Adrenal gland (tissue), 9 donors: ENCODE measurements at regions not wholly inside any gene's neighbourhood (a gene's known extent, or its start where the extent isn't known, plus 50 kb on each side); places are given as distances from the start of the nearest gene placed in this dataset.

ENCODE experiments used
- DNase-seq, 7 donors: peaks; one replicate each; pipeline ENCODE4 v3.0.0-alpha.2; 2019 to 2020
- H3K27ac ChIP-seq, 5 donors: fragments of 200-600 bp; sonication (generic) in 4 of 5; 1 replicate in 3 of 5; 2 replicates in 2 of 5; pipeline versions ENCODE4 v1.5.1 to v1.8.0; 2016 to 2020; ENCODE audit warnings: mild to moderate bottlenecking in 1 of 5
- H3K27me3 ChIP-seq: fragments of 200-600 bp; 2 replicates; pipeline ENCODE4 v1.8.0; 2021
- H3K36me3 ChIP-seq, 2 donors: fragments of 200-600 bp; replicated peaks in 1 of 2; 1 replicate in 1 of 2; 2 replicates in 1 of 2; pipeline versions ENCODE4 v1.5.1 to v1.8.0; 2018 to 2022
- H3K4me1 ChIP-seq, 2 donors: fragments of 200-600 bp; replicated peaks in 1 of 2; 1 replicate in 1 of 2; 2 replicates in 1 of 2; pipeline versions ENCODE4 v1.5.1 to v1.8.0; 2018 to 2021
- H3K4me3 ChIP-seq, 4 donors: fragments of 200-600 bp; sonication (generic) in 3 of 4; one replicate each; pipeline ENCODE4 v1.5.1; 2016 to 2018
- H3K9me3 ChIP-seq, 3 donors: fragments of 200-600 bp; sonication (generic) in 1 of 3; replicated peaks in 1 of 3; 1 replicate in 2 of 3; 2 replicates in 1 of 3; pipeline versions ENCODE4 v1.5.1 to v1.8.0; 2016 to 2021
- POLR2A ChIP-seq, 2 donors: fragments of 450-650 bp; IDR thresholded peaks; one replicate each; pipeline ENCODE4 v1.6.1; 2017; ENCODE audit warnings: antibody characterized with exemption in 2 of 2, mild to moderate bottlenecking in 2 of 2, moderate library complexity in 1 of 2
- WGBS, 4 donors: extraction: QIAGEN DNeasy Blood & Tissue Kit in 2 of 4; methylation state at CpG; one replicate each; pipeline versions ENCODE4 v1.1.5 to v1.1.7; 2013 to 2017; 5-methylcytosine and 5-hydroxymethylcytosine counted together
- intact Hi-C, 2 donors: fragments of 100-400 bp; cut with DNase I; formaldehyde crosslinking; loops; one replicate each; pipeline versions ENCODE4 v1.14.1 to v1.15.0; 2022 to 2023
- TF ChIP-seq, protein P1 (sequence below), 6 experiments: fragments of 450-650 bp in 4 of 6; fragments of 200-600 bp in 2 of 6; sonication (generic) in 1 of 6; IDR thresholded peaks; 1 replicate in 5 of 6; 2 replicates in 1 of 6; pipeline versions ENCODE4 v1.5.1 to v1.8.0; 2016 to 2021; ENCODE audit warnings: antibody characterized with exemption in 6 of 6, mild to moderate bottlenecking in 2 of 6, moderate library complexity in 1 of 6
- donor health status: healthy with polysubstance abuse.
- donor health status: Bipolar disorder and iron deficiency.
- donor health status: DM: yes; HTN: yes; CAD: no.
- donor health status: DM: no; HTN: no; CAD: no.
- donor health status: DM: no; HTN: no; CAD: no.

- Histone ChIP-seq H3K36me3 (no peaks in the 10 kb centered on the region), H3K27me3 (peaks cover 3% of the 10 kb centered on the region), H3K4me3 (no peak overlapping the region), H3K9me3 (no peaks in the 10 kb centered on the region), H3K4me1 (no peaks in the 10 kb centered on the region), H3K27ac (no peak overlapping the region)
- intact Hi-C loops = no loop called here
- no peak for TF ChIP-seq POLR2A (IDR thresholded peaks at IDR 0.05)
- TF ChIP-seq, protein P1, sequence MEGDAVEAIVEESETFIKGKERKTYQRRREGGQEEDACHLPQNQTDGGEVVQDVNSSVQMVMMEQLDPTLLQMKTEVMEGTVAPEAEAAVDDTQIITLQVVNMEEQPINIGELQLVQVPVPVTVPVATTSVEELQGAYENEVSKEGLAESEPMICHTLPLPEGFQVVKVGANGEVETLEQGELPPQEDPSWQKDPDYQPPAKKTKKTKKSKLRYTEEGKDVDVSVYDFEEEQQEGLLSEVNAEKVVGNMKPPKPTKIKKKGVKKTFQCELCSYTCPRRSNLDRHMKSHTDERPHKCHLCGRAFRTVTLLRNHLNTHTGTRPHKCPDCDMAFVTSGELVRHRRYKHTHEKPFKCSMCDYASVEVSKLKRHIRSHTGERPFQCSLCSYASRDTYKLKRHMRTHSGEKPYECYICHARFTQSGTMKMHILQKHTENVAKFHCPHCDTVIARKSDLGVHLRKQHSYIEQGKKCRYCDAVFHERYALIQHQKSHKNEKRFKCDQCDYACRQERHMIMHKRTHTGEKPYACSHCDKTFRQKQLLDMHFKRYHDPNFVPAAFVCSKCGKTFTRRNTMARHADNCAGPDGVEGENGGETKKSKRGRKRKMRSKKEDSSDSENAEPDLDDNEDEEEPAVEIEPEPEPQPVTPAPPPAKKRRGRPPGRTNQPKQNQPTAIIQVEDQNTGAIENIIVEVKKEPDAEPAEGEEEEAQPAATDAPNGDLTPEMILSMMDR (IDR thresholded peaks at IDR 0.05) = no peak
- WGBS, 4 donors = 84 to 93% (median 90%) methylated on average over 11 of the region's 11 CpGs
- no peak for DNase-seq
These were observed 259.8 kb upstream of the SALL3 start for GRCh38 chr18:78719821-78720220.

DNA sequence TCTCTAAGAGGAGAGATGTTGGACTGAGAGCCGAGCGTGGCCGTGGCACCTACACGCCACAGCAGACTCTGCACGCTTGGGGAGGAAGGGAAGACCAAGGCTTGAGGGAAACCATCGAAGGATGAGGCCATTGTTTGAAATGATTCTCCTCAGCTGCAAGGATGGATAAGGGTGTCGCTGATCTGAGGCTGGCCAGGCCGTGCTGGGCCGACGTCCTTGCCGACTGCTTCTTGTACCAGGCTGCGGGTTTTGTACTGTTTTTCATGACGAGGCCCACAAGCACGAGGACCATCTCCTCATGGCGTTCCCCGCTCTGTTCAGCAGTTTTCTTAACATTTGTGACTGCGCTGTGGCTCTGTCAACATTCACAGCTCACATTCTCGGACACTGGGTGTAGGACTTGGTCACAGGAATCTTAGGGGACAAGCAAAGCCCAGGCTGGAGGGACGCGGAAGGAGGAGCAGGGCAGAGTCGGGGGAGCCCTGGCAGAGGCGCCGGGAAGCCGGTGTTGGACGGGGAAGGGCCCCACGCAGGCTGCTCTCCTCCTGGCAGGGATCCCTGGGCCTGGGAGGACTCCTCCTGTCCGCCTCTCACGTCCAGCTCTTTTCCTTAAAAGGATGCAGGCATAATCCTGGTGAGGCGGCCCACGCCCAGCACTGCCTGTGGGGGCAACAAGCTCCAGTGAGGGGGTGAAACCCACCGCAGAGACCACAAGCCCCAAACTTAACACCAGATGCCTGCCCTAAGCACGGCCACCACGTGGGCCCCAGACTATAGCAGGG is 259.0 kb upstream of the SALL3 start:
- Histone ChIP-seq H3K4me3 (no peak overlapping the region), H3K36me3 (no peaks in the 10 kb centered on the region), H3K27ac (no peak overlapping the region), H3K9me3 (no peaks in the 10 kb centered on the region), H3K27me3 (peaks cover 3% of the 10 kb centered on the region), H3K4me1 (no peaks in the 10 kb centered on the region)
- TF ChIP-seq, protein P1 (IDR thresholded peaks at IDR 0.05) = no peak
- TF ChIP-seq POLR2A (IDR thresholded peaks at IDR 0.05) = no peak
- intact Hi-C loops = no loop called here
- no peak for DNase-seq
- 65 to 72% (median 70%) methylated on average over 20 to 33 of the region's 33 CpGs for WGBS, 4 donors

DNA sequence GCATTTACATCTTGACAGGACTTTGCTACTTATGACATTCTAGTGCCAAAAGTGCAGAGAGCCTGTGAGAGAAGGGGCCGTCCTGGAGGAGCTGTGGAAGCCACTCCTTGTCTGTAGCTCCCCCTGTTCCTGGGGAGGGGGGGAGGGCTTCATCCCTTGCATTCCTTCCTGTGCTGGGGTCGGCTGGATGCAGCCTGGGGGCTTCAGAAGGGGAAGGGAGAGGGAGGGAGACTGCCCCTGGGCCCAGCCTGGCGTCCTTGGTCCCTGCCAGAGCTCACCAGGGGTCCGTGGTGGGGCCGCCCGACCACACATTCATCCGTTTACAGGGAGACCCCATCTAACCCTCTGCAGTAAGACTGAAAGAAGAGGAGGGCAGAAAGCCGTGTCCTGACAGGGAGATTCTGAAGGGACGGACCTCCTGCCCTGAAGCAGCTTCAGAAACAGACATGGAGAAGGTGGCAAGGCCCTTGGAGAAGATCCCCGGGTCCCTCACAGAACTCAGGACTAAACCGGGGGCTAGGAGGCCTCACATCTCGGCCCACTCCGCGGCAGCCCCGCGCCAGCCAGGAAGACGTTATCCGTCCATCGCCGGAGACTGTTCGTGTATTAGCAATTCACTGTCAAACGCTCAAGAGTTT is 258.3 kb upstream of the SALL3 start:
- Histone ChIP-seq H3K4me1 (no peaks in the 10 kb centered on the region), H3K4me3 (no peak overlapping the region), H3K9me3 (no peaks in the 10 kb centered on the region), H3K36me3 (no peaks in the 10 kb centered on the region), H3K27me3 (peaks cover 3% of the 10 kb centered on the region), H3K27ac (no peak overlapping the region)
- DNase-seq = no peak
- WGBS, 4 donors = 20 to 45% (median 26%) methylated on average over 13 to 22 of the region's 22 CpGs
- intact Hi-C loops = no loop called here
- TF ChIP-seq, protein P1 (IDR thresholded peaks at IDR 0.05) = no peak
- no peak for TF ChIP-seq POLR2A (IDR thresholded peaks at IDR 0.05)

GRCh38 chr18:78721981-78722380 is 257.6 kb upstream of the SALL3 start:
- Histone ChIP-seq H3K27me3 (peaks cover 3% of the 10 kb centered on the region), H3K4me3 (no peak overlapping the region), H3K27ac (no peak overlapping the region), H3K4me1 (no peaks in the 10 kb centered on the region), H3K36me3 (no peaks in the 10 kb centered on the region), H3K9me3 (no peaks in the 10 kb centered on the region)
- TF ChIP-seq, protein P1 (IDR thresholded peaks at IDR 0.05) = no peak
- TF ChIP-seq POLR2A (IDR thresholded peaks at IDR 0.05) = no peak
- 50 to 63% (median 57%) methylated on average over 9 of the region's 9 CpGs for WGBS, 4 donors
- DNase-seq = no peak
- intact Hi-C loops = no loop called here
